Muscle layer of duodenum (tissue), 2 donors: ENCODE measurements at regions not wholly inside any gene's neighbourhood (a gene's known extent, or its start where the extent isn't known, plus 50 kb on each side); places are given as distances from the start of the nearest gene placed in this dataset.
A peak's percentile ranks its signal among the peaks of the same experiment; 100 is the strongest.
"Not testable (repeated sequence)": the region's sequence is repeated elsewhere in the genome, so short reads cannot be mapped to it uniquely, and the experiment has no call there.

Experiments used
- H3K27ac ChIP-seq: one replicate; pipeline ENCODE4 v1.7.0; 2013; ENCODE audit warnings: mild to moderate bottlenecking, low read length
- H3K27me3 ChIP-seq: one replicate; pipeline ENCODE4 v1.7.0; 2013; ENCODE audit warnings: low read depth, mild to moderate bottlenecking, control low read depth, low read length
- H3K36me3 ChIP-seq, 2 donors: one replicate each; pipeline ENCODE4 v1.7.0; 2013; ENCODE audit warnings: low read length in 2 of 2, control low read depth in 1 of 2, mild to moderate bottlenecking in 1 of 2; ENCODE audit not compliant: insufficient read depth in 2 of 2, control insufficient read depth in 1 of 2
- H3K4me1 ChIP-seq, 2 donors: one replicate each; pipeline ENCODE4 v1.7.0; 2013; ENCODE audit warnings: low read length in 2 of 2, mild to moderate bottlenecking in 2 of 2, control low read depth in 1 of 2, moderate library complexity in 1 of 2; ENCODE audit not compliant: insufficient read depth in 2 of 2, control insufficient read depth in 1 of 2
- H3K4me3 ChIP-seq, 2 donors: one replicate each; pipeline ENCODE4 v1.7.0; 2013; ENCODE audit warnings: low read length in 2 of 2, low read depth in 1 of 2, mild to moderate bottlenecking in 1 of 2
- H3K9me3 ChIP-seq, 2 donors: one replicate each; pipeline ENCODE4 v1.7.0; 2013; ENCODE audit warnings: low read length in 2 of 2, control low read depth in 1 of 2, mild to moderate bottlenecking in 1 of 2; ENCODE audit not compliant: control insufficient read depth in 1 of 2
- donor health status: healthy.

- no peaks in the 10 kb centered on the region for H3K36me3 ChIP-seq
- no peak overlapping the region for H3K27ac ChIP-seq
- H3K27me3 ChIP-seq = no peaks in the 10 kb centered on the region
- H3K4me3 ChIP-seq = no peak overlapping the region
- H3K4me1 ChIP-seq = no peaks in the 10 kb centered on the region
- H3K9me3 ChIP-seq = no peaks in the 10 kb centered on the region
Measured at GRCh38 chr12:91261820-91262676, 79.4 kb upstream of the DCN start.

DNA sequence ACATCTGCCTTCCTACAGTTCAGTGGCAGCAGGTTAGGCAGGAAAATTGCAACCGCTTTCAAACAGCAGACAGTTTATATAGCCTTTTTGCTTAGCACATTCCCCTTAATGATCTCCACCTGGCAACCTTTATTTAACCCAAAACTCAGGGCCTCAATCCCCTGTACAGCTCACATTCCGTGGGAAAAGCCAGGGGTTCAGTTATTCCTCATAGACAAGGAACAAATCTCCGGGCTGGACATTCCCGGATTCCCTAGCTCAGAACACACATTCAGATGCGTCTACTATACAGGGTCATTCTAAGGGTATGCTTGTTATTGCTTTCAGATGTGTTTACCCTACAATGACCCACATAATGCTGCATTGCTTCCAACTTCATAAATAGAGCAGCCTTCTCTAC is 73.8 kb upstream of the DCN start:
- no peak overlapping the region for H3K4me3 ChIP-seq
- H3K27me3 ChIP-seq = no peaks in the 10 kb centered on the region
- H3K9me3 ChIP-seq = no peaks in the 10 kb centered on the region
- H3K4me1 ChIP-seq = no peaks in the 10 kb centered on the region
- no peak overlapping the region for H3K27ac ChIP-seq
- H3K36me3 ChIP-seq = no peaks in the 10 kb centered on the region

- H3K27ac ChIP-seq = no peak overlapping the region
- peaks cover 0 to 4% of the 10 kb centered on the region in 2 donors for H3K4me1 ChIP-seq
- H3K27me3 ChIP-seq = no peaks in the 10 kb centered on the region
- no peaks in the 10 kb centered on the region for H3K9me3 ChIP-seq
- no peak overlapping the region for H3K4me3 ChIP-seq
- H3K36me3 ChIP-seq = no peaks in the 10 kb centered on the region
Measured at GRCh38 chr12:91252341-91252740, 69.7 kb upstream of the DCN start.

- Histone ChIP-seq H3K4me3 (no peak overlapping the region), H3K4me1 (peaks cover 0 to 4% of the 10 kb centered on the region in 2 donors), H3K27me3 (no peaks in the 10 kb centered on the region), H3K36me3 (no peaks in the 10 kb centered on the region), H3K27ac (peak overlapping the region; percentile 66), H3K9me3 (no peaks in the 10 kb centered on the region)
Measured at GRCh38 chr12:91250273-91250665, 67.7 kb upstream of the DCN start.

- Histone ChIP-seq H3K9me3 (no peaks in the 10 kb centered on the region), H3K4me1 (peaks cover 0 to 4% of the 10 kb centered on the region in 2 donors), H3K36me3 (no peaks in the 10 kb centered on the region), H3K27me3 (no peaks in the 10 kb centered on the region), H3K27ac (peak overlapping the region; percentile 66), H3K4me3 (no peak overlapping the region)
Measured at GRCh38 chr12:91249518-91250272, 67.1 kb upstream of the DCN start.

DNA sequence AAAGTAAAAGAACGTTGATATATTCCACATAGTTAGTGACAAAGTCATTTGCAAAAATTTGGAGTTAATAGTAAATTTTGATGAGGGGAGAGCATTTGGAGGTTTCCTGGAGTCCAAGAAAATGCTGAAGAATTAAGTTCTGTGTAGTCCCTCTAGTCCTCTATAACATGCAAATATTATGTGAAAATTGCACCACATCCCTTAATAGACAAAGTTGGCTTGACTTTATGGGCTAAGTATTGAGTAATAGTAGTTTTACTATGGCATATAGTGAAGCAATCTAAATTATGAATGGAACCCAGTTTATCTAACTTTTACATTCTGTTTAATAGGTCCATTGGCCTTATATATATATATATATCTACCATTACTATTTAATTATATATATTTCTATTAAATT is 66.4 kb upstream of the DCN start:
- Histone ChIP-seq H3K4me3 (no peak overlapping the region), H3K27ac (peak overlapping the region; percentile 27), H3K36me3 (no peaks in the 10 kb centered on the region), H3K4me1 (peaks cover 0 to 4% of the 10 kb centered on the region in 2 donors), H3K9me3 (no peaks in the 10 kb centered on the region), H3K27me3 (no peaks in the 10 kb centered on the region)

- not testable (repeated sequence) for H3K27ac ChIP-seq, H3K4me1 ChIP-seq, H3K27me3 ChIP-seq, H3K9me3 ChIP-seq, H3K4me3 ChIP-seq, H3K36me3 ChIP-seq
Measured at GRCh38 chr12:91243177-91243576, 60.6 kb upstream of the DCN start.

- Histone ChIP-seq H3K36me3 (no peaks in the 10 kb centered on the region), H3K4me1 (no peaks in the 10 kb centered on the region), H3K9me3 (no peaks in the 10 kb centered on the region), H3K27ac (no peak overlapping the region), H3K27me3 (no peaks in the 10 kb centered on the region), H3K4me3 (no peak overlapping the region)
Measured at GRCh38 chr12:91241756-91242155, 59.1 kb upstream of the DCN start.

- H3K27me3 ChIP-seq = no peaks in the 10 kb centered on the region
- no peaks in the 10 kb centered on the region for H3K36me3 ChIP-seq
- H3K27ac ChIP-seq = no peak overlapping the region
- H3K9me3 ChIP-seq = no peaks in the 10 kb centered on the region
- no peaks in the 10 kb centered on the region for H3K4me1 ChIP-seq
- H3K4me3 ChIP-seq = no peak overlapping the region
Measured at GRCh38 chr12:91240386-91241095, 57.9 kb upstream of the DCN start.

DNA sequence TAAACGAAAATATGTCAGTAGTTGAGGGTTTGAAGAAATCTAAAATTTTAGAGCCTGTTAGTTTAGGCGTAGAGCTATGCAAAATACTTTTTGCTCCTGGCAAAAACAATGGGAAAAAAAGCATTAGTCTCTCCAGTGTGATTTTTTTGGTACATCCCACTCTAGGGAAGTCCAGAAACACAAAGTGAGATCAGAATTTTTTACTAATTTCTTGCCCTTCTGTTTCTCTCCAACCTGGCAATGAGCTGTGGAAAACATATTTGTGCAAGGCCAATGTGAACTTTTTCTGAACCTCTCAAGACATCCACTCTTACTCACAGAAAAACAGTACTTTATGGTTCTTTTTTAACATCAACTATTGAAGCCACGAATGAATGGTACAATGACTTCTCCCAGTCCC is 56.9 kb upstream of the DCN start:
- H3K9me3 ChIP-seq = no peaks in the 10 kb centered on the region
- H3K4me1 ChIP-seq = no peaks in the 10 kb centered on the region
- H3K27me3 ChIP-seq = no peaks in the 10 kb centered on the region
- no peaks in the 10 kb centered on the region for H3K36me3 ChIP-seq
- H3K4me3 ChIP-seq = no peak overlapping the region
- peak overlapping the region; percentile 60 for H3K27ac ChIP-seq
